Right lobe of liver (tissue), 6 donors: ENCODE measurements at regions not wholly inside any gene's neighbourhood (a gene's known extent, or its start where the extent isn't known, plus 50 kb on each side); places are given as distances from the start of the nearest gene placed in this dataset.

Source experiments
- ATAC-seq, 4 donors: fragments of 200-7000 bp; cut with Tn5 transposase; one replicate each; pipeline ENCODE4 v1.9.1; 2020; ENCODE audit warnings: mild to moderate bottlenecking in 4 of 4, moderate library complexity in 4 of 4
- DNase-seq, 3 donors: peaks; one replicate each; pipeline ENCODE4 v3.0.0-alpha.2; 2020
- H3K27ac ChIP-seq, 3 donors: fragments of 200-600 bp; one replicate each; pipeline ENCODE4 v1.8.0; 2022
- H3K27me3 ChIP-seq, 2 donors: fragments of 200-600 bp; one replicate each; pipeline ENCODE4 v1.8.0; 2022
- H3K36me3 ChIP-seq, 4 donors: fragments of 200-600 bp; sonication (generic) in 1 of 4; one replicate each; pipeline versions ENCODE4 v1.5.1 to v1.8.0; 2017 to 2022; ENCODE audit warnings: control low read depth in 1 of 4
- H3K4me1 ChIP-seq, 4 donors: fragments of 200-600 bp; sonication (generic) in 1 of 4; one replicate each; pipeline versions ENCODE4 v1.5.1 to v1.8.0; 2017 to 2022; ENCODE audit warnings: control low read depth in 1 of 4
- H3K4me3 ChIP-seq, 3 donors: fragments of 200-600 bp; one replicate each; pipeline ENCODE4 v1.8.0; 2022
- H3K9me3 ChIP-seq, 4 donors: fragments of 200-600 bp; sonication (generic) in 1 of 4; one replicate each; pipeline versions ENCODE4 v1.5.1 to v1.8.0; 2017 to 2022; ENCODE audit warnings: control low read depth in 1 of 4
- CTCF ChIP-seq, 4 donors: fragments of 200-600 bp in 3 of 4; fragments of 450-650 bp in 1 of 4; IDR thresholded peaks; one replicate each; pipeline versions ENCODE4 v1.5.1 to v1.8.0; 2016 to 2022; ENCODE audit warnings: antibody characterized with exemption in 4 of 4, mild to moderate bottlenecking in 2 of 4
- POLR2A ChIP-seq: fragments of 450-650 bp; IDR thresholded peaks from one replicate; pipeline ENCODE4 v1.6.1; 2017; ENCODE audit warnings: antibody characterized with exemption, mild to moderate bottlenecking
- WGBS: methylation state at CpG from one replicate; pipeline ENCODE4 v1.1.6; 2018; ENCODE audit warnings: low coverage, low lambda C conversion rate; ENCODE audit not compliant: insufficient coverage; ENCODE audit errors: missing lambda C conversion rate; 5-methylcytosine and 5-hydroxymethylcytosine counted together
- intact Hi-C, 2 donors: fragments of 100-400 bp; cut with DNase I; formaldehyde crosslinking; loops; one replicate each; pipeline versions ENCODE4 v1.11.2 to v1.14.1; 2022
- donor health status: DM: no; HTN: yes; CAD: no.
- donor health status: DM: no; HTN: no; CAD: no.
- donor health status: DM: no; HTN: no; CAD: no.
- donor health status: DM: no; HTN: yes; CAD: no.
- donor health status: DM: no; HTN: yes; CAD: no.

- no peak for ATAC-seq
- H3K27ac ChIP-seq, result no peak overlapping the region
- H3K4me3 ChIP-seq, result no peak overlapping the region
- H3K4me1 ChIP-seq, result no peaks in the 10 kb centered on the region
- H3K27me3 ChIP-seq, result no peaks in the 10 kb centered on the region
- no peak for TF ChIP-seq CTCF (IDR thresholded peaks at IDR 0.05)
- no peak for DNase-seq
- H3K36me3 ChIP-seq, result no peaks in the 10 kb centered on the region
- intact Hi-C loops, result no loop called here
- no peaks in the 10 kb centered on the region for H3K9me3 ChIP-seq
- WGBS, result 25% methylated on average over 4 of the region's 7 CpGs
Measured at GRCh38 chr2:121044412-121044811, 240.6 kb downstream of the TFCP2L1 start.

GRCh38 chr2:121045245-121045644 is 239.8 kb downstream of the TFCP2L1 start:
- ATAC-seq, result no peak

GRCh38 chr2:121046335-121046734 is 238.7 kb downstream of the TFCP2L1 start:
- DNase-seq (no peak), ATAC-seq (no peak)
- intact Hi-C loops, result no loop called here
- 49% methylated on average over 4 of the region's 4 CpGs for WGBS
- H3K36me3 ChIP-seq, result no peaks in the 10 kb centered on the region
- no peak overlapping the region for H3K27ac ChIP-seq
- no peaks in the 10 kb centered on the region for H3K4me1 ChIP-seq
- H3K4me3 ChIP-seq, result no peak overlapping the region
- TF ChIP-seq CTCF (IDR thresholded peaks at IDR 0.05) (no peak), POLR2A (no peak)
- H3K27me3 ChIP-seq, result no peaks in the 10 kb centered on the region
- H3K9me3 ChIP-seq, result no peaks in the 10 kb centered on the region

More at GRCh38 chr2:121045245-121045644, 239.8 kb downstream of the TFCP2L1 start:
- intact Hi-C loops, result no loop called here
- no CpG with 5 or more reads among the region's 11 CpGs for WGBS
- DNase-seq, result no peak
- no peaks in the 10 kb centered on the region for H3K4me1 ChIP-seq
- H3K36me3 ChIP-seq, result no peaks in the 10 kb centered on the region
- no peak overlapping the region for H3K4me3 ChIP-seq
- no peak overlapping the region for H3K27ac ChIP-seq
- no peaks in the 10 kb centered on the region for H3K27me3 ChIP-seq
- no peak for TF ChIP-seq CTCF (IDR thresholded peaks at IDR 0.05)
- no peak for TF ChIP-seq POLR2A
- H3K9me3 ChIP-seq, result no peaks in the 10 kb centered on the region

GRCh38 chr2:121047383-121047782 is 237.6 kb downstream of the TFCP2L1 start:
- DNase-seq, result no peak
- ATAC-seq, result no peak
- no CpG with 5 or more reads among the region's 4 CpGs for WGBS
- H3K4me1 ChIP-seq, result no peaks in the 10 kb centered on the region
- no peaks in the 10 kb centered on the region for H3K27me3 ChIP-seq
- TF ChIP-seq CTCF (IDR thresholded peaks at IDR 0.05), result no peak
- TF ChIP-seq POLR2A, result no peak
- H3K9me3 ChIP-seq, result no peaks in the 10 kb centered on the region
- no peak overlapping the region for H3K4me3 ChIP-seq
- H3K36me3 ChIP-seq, result no peaks in the 10 kb centered on the region
- intact Hi-C loops, result no loop called here
- no peak overlapping the region for H3K27ac ChIP-seq

GRCh38 chr2:121049131-121049530 is 235.9 kb downstream of the TFCP2L1 start:
- no CpG with 5 or more reads among the region's 2 CpGs for WGBS

More at GRCh38 chr2:121049131-121049530, 235.9 kb downstream of the TFCP2L1 start:
- Histone ChIP-seq H3K4me1 (no peaks in the 10 kb centered on the region), H3K36me3 (no peaks in the 10 kb centered on the region), H3K4me3 (no peak overlapping the region), H3K9me3 (no peaks in the 10 kb centered on the region), H3K27ac (no peak overlapping the region), H3K27me3 (no peaks in the 10 kb centered on the region)
- TF ChIP-seq CTCF (IDR thresholded peaks at IDR 0.05) (no peak), POLR2A (no peak)
- intact Hi-C loops, result no loop called here
- no peak for DNase-seq
- ATAC-seq, result no peak
